ENCODE measurements at regions not wholly inside any gene's neighbourhood (a gene's known extent, or its start where the extent isn't known, plus 50 kb on each side); places are given as distances from the start of the nearest gene placed in this dataset.

DNA sequence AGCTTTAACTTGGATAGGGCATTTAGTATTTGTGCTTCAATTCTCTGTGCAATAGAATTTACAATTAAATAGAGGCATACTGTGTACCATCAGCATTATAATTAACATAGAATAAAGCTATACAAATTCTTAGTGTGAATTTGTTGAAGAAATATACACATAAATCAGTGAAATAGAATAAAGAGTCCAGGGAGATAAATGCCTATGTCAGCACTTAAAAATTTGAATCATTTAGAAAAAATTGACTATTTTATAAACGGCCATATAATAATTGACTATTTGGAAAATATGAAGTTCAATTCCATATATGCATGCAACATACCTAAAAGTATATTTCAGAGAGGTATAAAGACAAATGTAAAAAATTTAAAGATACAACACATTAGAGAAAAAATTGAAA is 348.7 kb downstream of the NR4A2 start:
- H4K20me1 ChIP-seq (ENCODE audit: insufficient read depth, low read length, poor library complexity, severe bottlenecking): no peaks in the 10 kb centered on the region
- no peaks in the 10 kb centered on the region for H3K9me2 ChIP-seq (replicated peaks; ENCODE audit: low read depth, low read length)
- no peaks in the 10 kb centered on the region for H3K36me3 ChIP-seq (ENCODE audit: insufficient read depth, low read length)
- H3K9me3 ChIP-seq (ENCODE audit: insufficient read depth, low read depth, low read length): no peaks in the 10 kb centered on the region
- no peaks in the 10 kb centered on the region for H3K79me2 ChIP-seq (ENCODE audit: insufficient read depth, low read length)
- H3K4me1 ChIP-seq (ENCODE audit: insufficient read depth, low read length, poor library complexity, severe bottlenecking): no peaks in the 10 kb centered on the region
- no peaks in the 10 kb centered on the region for H3F3A ChIP-seq (ENCODE audit: low read depth)
- H3K9ac ChIP-seq (ENCODE audit: low read depth, low read length, poor library complexity, severe bottlenecking): no peak overlapping the region
- H3K4me2 ChIP-seq (ENCODE audit: low read depth, low read length, poor library complexity, severe bottlenecking): no peak overlapping the region
- TF ChIP-seq EZH2phosphoT487 (IDR thresholded peaks at IDR 0.05; ENCODE audit: borderline replicate concordance): no peak
- TF ChIP-seq, protein P1, sequence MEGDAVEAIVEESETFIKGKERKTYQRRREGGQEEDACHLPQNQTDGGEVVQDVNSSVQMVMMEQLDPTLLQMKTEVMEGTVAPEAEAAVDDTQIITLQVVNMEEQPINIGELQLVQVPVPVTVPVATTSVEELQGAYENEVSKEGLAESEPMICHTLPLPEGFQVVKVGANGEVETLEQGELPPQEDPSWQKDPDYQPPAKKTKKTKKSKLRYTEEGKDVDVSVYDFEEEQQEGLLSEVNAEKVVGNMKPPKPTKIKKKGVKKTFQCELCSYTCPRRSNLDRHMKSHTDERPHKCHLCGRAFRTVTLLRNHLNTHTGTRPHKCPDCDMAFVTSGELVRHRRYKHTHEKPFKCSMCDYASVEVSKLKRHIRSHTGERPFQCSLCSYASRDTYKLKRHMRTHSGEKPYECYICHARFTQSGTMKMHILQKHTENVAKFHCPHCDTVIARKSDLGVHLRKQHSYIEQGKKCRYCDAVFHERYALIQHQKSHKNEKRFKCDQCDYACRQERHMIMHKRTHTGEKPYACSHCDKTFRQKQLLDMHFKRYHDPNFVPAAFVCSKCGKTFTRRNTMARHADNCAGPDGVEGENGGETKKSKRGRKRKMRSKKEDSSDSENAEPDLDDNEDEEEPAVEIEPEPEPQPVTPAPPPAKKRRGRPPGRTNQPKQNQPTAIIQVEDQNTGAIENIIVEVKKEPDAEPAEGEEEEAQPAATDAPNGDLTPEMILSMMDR (conservative IDR thresholded peaks at IDR 0.05; ENCODE audit: low read length): no peak
- no peak overlapping the region for H3K4me3 ChIP-seq (ENCODE audit: low read length, poor library complexity, severe bottlenecking)
- no peaks in the 10 kb centered on the region for H3K27me3 ChIP-seq (ENCODE audit: insufficient read depth, low read length, poor library complexity, severe bottlenecking)
- H2AFZ ChIP-seq (ENCODE audit: low read length): no peak overlapping the region

DNA sequence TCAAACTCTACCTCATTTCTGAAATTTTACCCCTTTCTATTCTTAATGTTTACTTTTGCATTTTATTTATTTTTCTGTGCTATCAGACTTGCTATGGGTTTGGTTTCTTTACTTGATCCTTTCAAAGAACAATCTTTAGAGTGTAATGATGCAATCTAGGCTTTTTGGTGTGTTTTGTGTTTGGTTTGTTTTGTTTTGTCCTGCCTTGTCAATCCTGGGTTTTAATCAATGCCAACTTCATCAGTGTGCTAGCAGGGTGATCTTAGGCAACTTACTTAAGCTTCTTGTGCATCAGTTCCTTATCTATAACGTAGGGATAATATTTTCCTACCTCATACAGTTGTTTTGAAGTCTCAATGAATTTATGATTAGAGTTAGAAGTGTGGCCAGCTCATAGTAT is 350.4 kb downstream of the NR4A2 start:
- Histone ChIP-seq H3K9me3 (ENCODE audit: insufficient read depth, low read depth, low read length) (no peaks in the 10 kb centered on the region), H3K4me2 (ENCODE audit: low read depth, low read length, poor library complexity, severe bottlenecking) (no peak overlapping the region), H3K9me2 (replicated peaks; ENCODE audit: low read depth, low read length) (no peaks in the 10 kb centered on the region), H3F3A (ENCODE audit: low read depth) (no peaks in the 10 kb centered on the region), H3K36me3 (ENCODE audit: insufficient read depth, low read length) (no peaks in the 10 kb centered on the region), H4K20me1 (ENCODE audit: insufficient read depth, low read length, poor library complexity, severe bottlenecking) (no peaks in the 10 kb centered on the region), H3K79me2 (ENCODE audit: insufficient read depth, low read length) (no peaks in the 10 kb centered on the region), H3K9ac (ENCODE audit: low read depth, low read length, poor library complexity, severe bottlenecking) (no peak overlapping the region), H3K27me3 (ENCODE audit: insufficient read depth, low read length, poor library complexity, severe bottlenecking) (no peaks in the 10 kb centered on the region), H2AFZ (ENCODE audit: low read length) (no peak overlapping the region), H3K4me1 (ENCODE audit: insufficient read depth, low read length, poor library complexity, severe bottlenecking) (no peaks in the 10 kb centered on the region), H3K4me3 (ENCODE audit: low read length, poor library complexity, severe bottlenecking) (no peak overlapping the region)
- no peak for TF ChIP-seq EZH2phosphoT487 (IDR thresholded peaks at IDR 0.05; ENCODE audit: borderline replicate concordance)
- TF ChIP-seq, protein P1 (conservative IDR thresholded peaks at IDR 0.05; ENCODE audit: low read length): no peak

DNA sequence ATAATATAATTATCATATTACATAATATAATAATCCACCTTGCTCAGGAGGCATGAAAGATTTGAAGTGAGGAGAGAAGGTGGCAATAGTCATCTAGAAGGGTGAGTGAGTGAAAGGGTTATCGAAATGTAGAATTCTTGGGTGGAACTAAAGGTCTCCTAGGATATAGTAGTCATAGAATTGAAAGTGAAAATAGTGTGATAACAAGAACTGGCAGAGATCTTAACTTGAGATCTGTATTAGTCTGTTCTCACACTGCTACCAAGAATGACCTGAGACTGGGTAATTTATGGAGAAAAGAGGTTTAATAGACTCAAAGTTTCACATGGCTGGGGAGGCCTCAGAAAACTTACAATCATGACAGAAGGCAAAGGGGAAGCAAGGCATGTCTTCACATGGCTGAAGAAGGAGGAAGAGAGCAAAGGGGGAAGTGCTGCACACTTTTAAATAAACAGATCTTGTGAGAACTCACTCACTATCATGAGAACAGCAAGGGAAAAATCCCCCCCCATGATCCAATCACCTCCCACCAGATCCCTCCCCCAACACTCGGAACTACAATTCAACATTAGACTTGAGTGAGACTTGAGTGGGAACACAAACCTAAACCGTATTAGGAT is 351.5 kb downstream of the NR4A2 start:
- Histone ChIP-seq H3K9me2 (replicated peaks; ENCODE audit: low read depth, low read length) (no peaks in the 10 kb centered on the region), H3K79me2 (ENCODE audit: insufficient read depth, low read length) (no peaks in the 10 kb centered on the region), H2AFZ (ENCODE audit: low read length) (no peak overlapping the region), H3K9me3 (ENCODE audit: insufficient read depth, low read depth, low read length) (no peaks in the 10 kb centered on the region), H3K27me3 (ENCODE audit: insufficient read depth, low read length, poor library complexity, severe bottlenecking) (no peaks in the 10 kb centered on the region), H3K4me1 (ENCODE audit: insufficient read depth, low read length, poor library complexity, severe bottlenecking) (no peaks in the 10 kb centered on the region), H3K4me3 (ENCODE audit: low read length, poor library complexity, severe bottlenecking) (no peak overlapping the region), H3K36me3 (ENCODE audit: insufficient read depth, low read length) (no peaks in the 10 kb centered on the region), H4K20me1 (ENCODE audit: insufficient read depth, low read length, poor library complexity, severe bottlenecking) (no peaks in the 10 kb centered on the region), H3F3A (ENCODE audit: low read depth) (no peaks in the 10 kb centered on the region), H3K9ac (ENCODE audit: low read depth, low read length, poor library complexity, severe bottlenecking) (no peak overlapping the region), H3K4me2 (ENCODE audit: low read depth, low read length, poor library complexity, severe bottlenecking) (no peak overlapping the region)
- TF ChIP-seq, protein P1 (conservative IDR thresholded peaks at IDR 0.05; ENCODE audit: low read length): no peak
- no peak for TF ChIP-seq EZH2phosphoT487 (IDR thresholded peaks at IDR 0.05; ENCODE audit: borderline replicate concordance)
